B cell (primary cell): ENCODE measurements at regions not wholly inside any gene's neighbourhood (a gene's known extent, or its start where the extent isn't known, plus 50 kb on each side); places are given as distances from the start of the nearest gene placed in this dataset.

Experiments used
- ATAC-seq: fragments of 200-7000 bp; cut with Tn5 transposase; one replicate; pipeline ENCODE4 v1.10.0; 2021; ENCODE audit warnings: low read depth, mild to moderate bottlenecking, moderate number of reproducible peaks, moderate library complexity
- CTCF ChIA-PET: fragments of 350-600 bp; sonication (Branson Sonifier 250); formaldehyde crosslinking; loops from one replicate; lab custom pipeline; 2021; ENCODE audit warnings: antibody characterized with exemption, inconsistent platforms; lab: Charles Lee
- POLR2A ChIA-PET: fragments of 350-600 bp; sonication (Branson Sonifier 250); formaldehyde crosslinking; loops from one replicate; lab custom pipeline; 2021; ENCODE audit warnings: antibody characterized with exemption; lab: Charles Lee
- DNase-seq: peaks from one replicate; pipeline ENCODE4 v3.0.0; 2013
- H2AFZ ChIP-seq: 2 replicates; pipeline ENCODE4 v1.6.1; 2012; ENCODE audit warnings: mild to moderate bottlenecking, low read depth, low read length; ENCODE audit not compliant: insufficient read depth, poor library complexity, severe bottlenecking
- H3K27ac ChIP-seq, 2 donors: 1 replicate in 1 of 2; 2 replicates in 1 of 2; pipeline ENCODE4 v1.5.1; 2012 to 2013; ENCODE audit warnings: low read length in 2 of 2, mild to moderate bottlenecking in 2 of 2, moderate library complexity in 1 of 2
- H3K27me3 ChIP-seq, 4 experiments: fragments of 200-600 bp in 1 of 4; sonication (generic) in 1 of 4; replicated peaks in 1 of 4; 1 replicate in 2 of 4; 2 replicates in 2 of 4; pipeline versions ENCODE4 v1.6.1 to v1.7.0; 2013 to 2016; ENCODE audit warnings: low read length in 3 of 4, mild to moderate bottlenecking in 2 of 4, mixed read lengths in 1 of 4, moderate library complexity in 1 of 4; ENCODE audit not compliant: insufficient read depth in 4 of 4, control insufficient read depth in 3 of 4; ENCODE audit errors: control extremely low read depth in 1 of 4
- H3K36me3 ChIP-seq, 2 experiments: replicated peaks in 1 of 2; 1 replicate in 1 of 2; 2 replicates in 1 of 2; pipeline versions ENCODE4 v1.6.1 to v1.7.1; 2013; ENCODE audit warnings: low read length in 1 of 2; ENCODE audit not compliant: insufficient read depth in 2 of 2, control insufficient read depth in 1 of 2; ENCODE audit errors: control extremely low read depth in 1 of 2, extremely low read depth in 1 of 2
- H3K4me1 ChIP-seq, 2 donors: fragments of 200-600 bp in 1 of 2; sonication (generic) in 1 of 2; 1 replicate in 1 of 2; 2 replicates in 1 of 2; pipeline versions ENCODE4 v1.5.1 to v1.6.1; 2013 to 2017; ENCODE audit warnings: low read length in 2 of 2; ENCODE audit not compliant: control insufficient read depth in 2 of 2, insufficient read depth in 2 of 2
- H3K4me2 ChIP-seq: replicated peaks from 2 replicates; pipeline ENCODE3; 2012; ENCODE audit warnings: mild to moderate bottlenecking, low read depth, low read length; ENCODE audit not compliant: poor library complexity, severe bottlenecking
- H3K4me3 ChIP-seq, 5 experiments: fragments of 200-600 bp in 1 of 5; sonication (generic) in 1 of 5; 1 replicate in 3 of 5; 2 replicates in 2 of 5; pipeline versions ENCODE4 v1.5.1 to v1.7.0; 2011 to 2016; ENCODE audit warnings: low read length in 4 of 5, mild to moderate bottlenecking in 4 of 5, low read depth in 2 of 5, control low read depth in 1 of 5, moderate library complexity in 1 of 5; ENCODE audit not compliant: insufficient read depth in 1 of 5; ENCODE audit errors: control extremely low read depth in 1 of 5, extremely low read depth in 1 of 5
- H3K79me2 ChIP-seq: fragments of 200-600 bp; sonication (generic); one replicate; pipeline ENCODE4 v1.6.0; 2016; ENCODE audit warnings: low read length; ENCODE audit not compliant: control insufficient read depth, insufficient read depth
- H3K9ac ChIP-seq: fragments of 200-600 bp; sonication (generic); 2 replicates; pipeline ENCODE4 v1.6.1; 2017; ENCODE audit warnings: mild to moderate bottlenecking, low read length, moderate library complexity
- H3K9me3 ChIP-seq, 3 donors: one replicate each; pipeline versions ENCODE4 v1.6.1 to v1.7.1; 2013; ENCODE audit warnings: low read length in 2 of 3; ENCODE audit not compliant: control insufficient read depth in 2 of 3, insufficient read depth in 1 of 3; ENCODE audit errors: control extremely low read depth in 1 of 3
- H4K20me1 ChIP-seq: 2 replicates; pipeline ENCODE4 v1.6.0; 2012; ENCODE audit warnings: mild to moderate bottlenecking, low read length; ENCODE audit not compliant: insufficient read depth, control insufficient read depth, poor library complexity, severe bottlenecking
- H3K27ac Mint-ChIP-seq: one replicate; pipeline ENCODE4 v1.8.0; 2021; ENCODE audit warnings: mixed read lengths
- H3K27me3 Mint-ChIP-seq: one replicate; pipeline ENCODE4 v1.8.0; 2021; ENCODE audit warnings: mixed read lengths
- H3K4me1 Mint-ChIP-seq: one replicate; pipeline ENCODE4 v1.8.0; 2021; ENCODE audit warnings: mixed read lengths
- H3K4me3 Mint-ChIP-seq: one replicate; pipeline ENCODE4 v1.8.0; 2021; ENCODE audit warnings: mixed read lengths
- H3K9me3 Mint-ChIP-seq: one replicate; pipeline ENCODE4 v1.8.0; 2022; ENCODE audit warnings: mixed read lengths; ENCODE audit not compliant: insufficient read depth
- CTCF ChIP-seq: fragments of 200-600 bp; IDR thresholded peaks from one replicate; pipeline ENCODE4 v1.8.0; 2022; ENCODE audit warnings: antibody characterized with exemption, mild to moderate bottlenecking
- EZH2 ChIP-seq: IDR thresholded peaks from 2 replicates; pipeline ENCODE4 v1.6.1; 2012; ENCODE audit warnings: borderline replicate concordance, low read depth, mild to moderate bottlenecking, moderate library complexity, low read length; ENCODE audit not compliant: insufficient read depth, poor library complexity, severe bottlenecking
- WGBS: methylation state at CpG from one replicate; pipeline ENCODE4 v1.1.5; 2013; ENCODE audit warnings: missing lambda C conversion rate; ENCODE audit not compliant: insufficient coverage; 5-methylcytosine and 5-hydroxymethylcytosine counted together
- intact Hi-C: fragments of 100-400 bp; cut with micrococcal nuclease; formaldehyde crosslinking; loops from one replicate; pipeline ENCODE4 v1.10.0; 2022

- Histone ChIP-seq H3K9ac (no peak overlapping the region), H3K27me3 (no peaks in the 10 kb centered on the region), H3K4me1 (no peaks in the 10 kb centered on the region), H3K79me2 (no peaks in the 10 kb centered on the region), H3K9me3 (no peaks in the 10 kb centered on the region), H3K4me3 (no peak overlapping the region), H3K36me3 (no peaks in the 10 kb centered on the region), H3K27ac (no peak overlapping the region), H2AFZ (no peak overlapping the region), H4K20me1 (no peaks in the 10 kb centered on the region), H3K4me2 (no peak overlapping the region)
- Mint-ChIP-seq H3K27ac (no peak overlapping the region), H3K9me3 (no peaks in the 10 kb centered on the region), H3K4me3 (no peak overlapping the region), H3K4me1 (no peaks in the 10 kb centered on the region), H3K27me3 (no peaks in the 10 kb centered on the region)
- DNase-seq: no peak
- no peak for ATAC-seq
- WGBS: no CpG with 5 or more reads among the region's 1 CpG
- ChIA-PET CTCF (no interaction called here), POLR2A (no interaction called here)
- intact Hi-C loops: no loop called here
- TF ChIP-seq CTCF: no peak
- no peak for TF ChIP-seq EZH2
Measured at GRCh38 chr5:63152871-63153270, 574.3 kb downstream of the LRRC70 start.

- no peak for ATAC-seq
Measured at GRCh38 chr5:63145167-63145566, 566.5 kb downstream of the LRRC70 start.

More at GRCh38 chr5:63145167-63145566, 566.5 kb downstream of the LRRC70 start:
- Mint-ChIP-seq H3K4me1 (no peaks in the 10 kb centered on the region), H3K27me3 (no peaks in the 10 kb centered on the region), H3K4me3 (no peak overlapping the region), H3K27ac (no peak overlapping the region), H3K9me3 (no peaks in the 10 kb centered on the region)
- no peaks in the 10 kb centered on the region for H3K79me2 ChIP-seq
- no peak overlapping the region for H3K9ac ChIP-seq
- no peak overlapping the region for H2AFZ ChIP-seq
- no peak for DNase-seq
- intact Hi-C loops: no loop called here
- no peaks in the 10 kb centered on the region for H3K4me1 ChIP-seq
- TF ChIP-seq CTCF: no peak
- no peak for TF ChIP-seq EZH2
- H3K36me3 ChIP-seq: no peaks in the 10 kb centered on the region
- H3K4me2 ChIP-seq: no peak overlapping the region
- H4K20me1 ChIP-seq: no peaks in the 10 kb centered on the region
- ChIA-PET POLR2A (no interaction called here), CTCF (no interaction called here)
- no peak overlapping the region for H3K27ac ChIP-seq
- H3K9me3 ChIP-seq: no peaks in the 10 kb centered on the region
- WGBS: 88% methylated on average over 1 of the region's 2 CpGs
- H3K4me3 ChIP-seq: no peak overlapping the region
- H3K27me3 ChIP-seq: no peaks in the 10 kb centered on the region
